HG03432 (cell line): ENCODE measurements at regions not wholly inside any gene's neighbourhood (a gene's known extent, or its start where the extent isn't known, plus 50 kb on each side); places are given as distances from the start of the nearest gene placed in this dataset.
A peak's percentile ranks its signal among the peaks of the same experiment; 100 is the strongest.

Experiments
- ATAC-seq: cut with Tn5 transposase; IDR thresholded peaks from one replicate; pipeline ENCODE4 v1.9.1; 2021; ENCODE audit warnings: mild to moderate bottlenecking, moderate library complexity; ENCODE audit not compliant: unreplicated experiment

GRCh38 chr15:95409626-95410310 lies 920.7 kb upstream of the NR2F2 start:
- ATAC-seq: no peak

DNA sequence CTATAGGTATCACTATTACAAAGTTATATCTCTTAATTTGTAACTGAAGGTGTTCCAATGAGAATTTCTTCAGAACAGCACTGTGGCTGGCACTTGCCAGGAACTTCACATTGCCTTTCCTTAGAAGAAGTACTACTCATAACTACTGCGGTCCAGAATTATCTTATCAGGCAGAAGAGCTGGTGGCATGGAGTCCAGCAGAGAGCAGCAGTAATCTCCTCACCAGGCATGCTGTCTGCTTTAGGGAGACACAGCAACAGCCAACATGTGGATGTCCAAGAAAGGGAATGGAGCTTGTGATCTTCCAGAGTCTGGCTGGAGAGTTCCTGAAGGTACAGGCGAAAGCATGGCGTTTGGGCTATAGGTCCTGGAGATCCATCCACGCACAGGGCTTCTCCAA lies 919.7 kb upstream of the NR2F2 start:
- ATAC-seq: no peak

DNA sequence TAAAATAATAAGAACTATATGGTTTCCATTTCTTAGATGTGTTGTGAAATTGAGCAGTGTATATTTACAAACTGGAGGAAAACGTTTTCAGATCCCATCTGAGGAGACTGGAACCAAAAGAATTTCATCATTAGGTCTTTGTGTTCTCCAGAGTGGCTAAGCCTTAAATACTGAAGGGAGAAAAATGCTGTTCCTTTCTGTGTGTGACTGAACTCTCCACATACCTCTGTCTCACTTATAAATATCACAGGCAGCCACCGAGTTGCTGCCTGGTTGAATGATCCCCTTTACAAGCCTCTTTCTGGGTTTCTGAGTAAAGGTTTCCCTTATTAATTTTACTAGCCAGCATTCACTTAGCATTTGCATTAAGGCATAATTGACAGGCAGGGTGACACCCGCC lies 913.9 kb upstream of the NR2F2 start:
- ATAC-seq: no peak

DNA sequence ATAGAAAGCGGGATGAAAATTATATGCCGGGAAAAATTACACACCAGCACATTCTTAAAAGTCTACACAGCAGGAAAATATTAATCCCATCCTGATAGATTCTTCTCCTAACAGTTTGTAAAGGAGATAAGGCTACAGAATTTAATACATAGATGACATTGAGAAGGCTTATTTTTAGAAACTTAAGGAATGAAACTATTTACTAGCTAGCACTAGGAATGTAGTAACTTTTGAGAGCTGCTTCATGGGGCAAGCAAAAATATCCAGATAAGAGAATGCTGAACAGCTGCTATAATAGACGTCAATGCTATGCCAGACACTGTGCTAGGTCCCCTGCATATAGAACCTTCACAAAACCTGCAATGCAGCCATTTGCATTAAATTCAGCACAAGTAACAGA lies 912.7 kb upstream of the NR2F2 start:
- no peak for ATAC-seq

DNA sequence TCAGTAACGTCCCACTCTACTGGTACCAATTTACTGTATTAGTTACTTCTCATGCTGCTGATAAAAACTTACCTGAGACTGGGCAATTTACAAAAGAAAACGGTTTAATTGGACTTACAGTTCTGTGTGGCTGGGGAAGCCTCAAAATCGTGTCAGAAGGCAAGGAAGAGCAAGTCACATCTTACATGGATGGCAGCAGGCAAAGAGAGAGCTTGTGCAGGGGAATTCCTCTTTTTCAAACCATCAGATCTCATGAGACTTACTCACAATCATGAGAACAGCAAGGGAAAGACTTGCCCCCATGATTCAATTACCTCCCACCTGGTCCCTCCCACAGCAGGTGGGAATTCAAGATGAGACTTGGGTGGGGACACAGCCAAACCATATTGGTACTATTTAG lies 908.2 kb upstream of the NR2F2 start:
- ATAC-seq: no peak

DNA sequence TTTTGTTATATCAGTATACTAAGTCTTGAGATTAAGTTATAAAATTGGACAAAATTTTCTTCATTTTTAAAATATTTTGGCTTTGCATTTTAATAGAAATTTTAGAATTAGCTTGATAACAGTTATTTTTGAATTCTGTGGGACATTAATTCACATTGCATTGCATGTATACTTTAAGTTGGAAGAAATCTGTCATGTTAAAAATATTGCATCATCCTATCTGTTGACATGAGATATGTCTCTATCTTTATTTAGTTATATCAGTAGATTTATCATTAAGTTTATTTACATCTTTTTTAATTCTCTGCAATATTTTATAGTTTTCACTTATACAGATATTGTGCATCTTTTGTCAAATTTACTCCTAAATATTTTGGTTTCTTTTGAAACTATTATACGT lies 904.6 kb upstream of the NR2F2 start:
- no peak for ATAC-seq

GRCh38 chr15:95429345-95429744 lies 901.2 kb upstream of the NR2F2 start:
- no peak for ATAC-seq

DNA sequence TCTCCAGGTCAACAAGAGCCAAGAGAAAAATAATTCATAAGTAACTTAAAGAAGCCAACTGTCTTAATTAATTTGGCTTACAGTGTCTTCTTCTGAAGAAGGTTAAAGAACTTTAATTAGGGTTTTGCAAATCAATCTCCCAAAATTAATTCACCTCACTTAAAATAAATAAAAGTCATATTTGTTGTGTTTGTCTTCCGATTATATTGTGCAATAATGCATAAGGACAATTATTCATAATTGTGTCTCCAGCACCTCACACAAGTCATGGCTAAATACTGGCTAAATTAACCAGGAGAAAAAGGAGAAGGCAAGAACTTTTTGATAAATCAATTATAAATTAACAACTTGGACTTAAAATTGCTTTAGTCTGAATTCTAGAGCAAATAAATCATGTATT lies 899.0 kb upstream of the NR2F2 start:
- ATAC-seq: no peak

DNA sequence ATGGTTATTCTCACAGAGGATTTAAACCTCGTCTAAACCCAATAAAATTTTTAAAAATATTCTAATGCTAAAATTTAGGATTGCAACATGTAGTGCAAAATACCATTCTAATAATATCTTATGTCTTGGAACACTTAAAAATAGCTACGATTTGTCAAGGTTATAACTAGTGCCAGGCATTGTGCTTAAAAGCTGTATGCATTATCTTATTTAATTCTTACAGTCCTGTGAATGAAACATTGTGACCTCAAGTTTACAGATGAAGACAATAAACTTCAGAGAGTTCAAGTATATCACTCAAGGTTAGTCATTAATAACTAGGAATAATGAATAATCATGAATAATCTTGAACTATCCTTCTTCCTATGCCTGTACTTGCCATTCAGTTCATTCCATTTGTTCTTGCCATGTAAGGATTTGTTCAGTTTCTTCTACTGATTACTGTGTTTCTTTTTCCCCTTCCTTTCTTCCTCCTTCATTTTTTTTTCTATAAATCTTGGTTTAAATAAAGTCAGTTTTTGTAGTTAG lies 897.6 kb upstream of the NR2F2 start:
- ATAC-seq: no peak

DNA sequence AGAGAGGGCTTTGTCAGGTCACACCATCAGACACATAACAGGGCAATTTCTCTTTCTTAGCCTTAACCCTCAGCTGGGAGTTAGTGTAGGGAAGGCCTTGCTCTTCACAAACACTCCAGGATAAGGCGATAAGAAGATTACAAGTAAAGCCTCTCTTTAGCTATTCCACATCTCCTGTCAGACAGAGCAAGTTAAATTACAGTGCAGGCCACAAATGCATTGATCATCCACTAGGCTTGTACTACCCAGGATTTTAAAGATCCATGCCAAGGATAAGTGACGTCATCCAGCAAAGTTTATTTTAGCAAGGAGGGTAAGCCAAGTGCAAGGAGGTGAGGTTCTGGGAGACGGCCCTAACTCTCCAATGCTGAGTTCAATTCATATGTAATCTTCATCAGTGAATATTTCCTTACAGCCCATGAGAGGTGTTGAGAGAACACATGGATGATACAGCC lies 890.6 kb upstream of the NR2F2 start:
- no peak for ATAC-seq

DNA sequence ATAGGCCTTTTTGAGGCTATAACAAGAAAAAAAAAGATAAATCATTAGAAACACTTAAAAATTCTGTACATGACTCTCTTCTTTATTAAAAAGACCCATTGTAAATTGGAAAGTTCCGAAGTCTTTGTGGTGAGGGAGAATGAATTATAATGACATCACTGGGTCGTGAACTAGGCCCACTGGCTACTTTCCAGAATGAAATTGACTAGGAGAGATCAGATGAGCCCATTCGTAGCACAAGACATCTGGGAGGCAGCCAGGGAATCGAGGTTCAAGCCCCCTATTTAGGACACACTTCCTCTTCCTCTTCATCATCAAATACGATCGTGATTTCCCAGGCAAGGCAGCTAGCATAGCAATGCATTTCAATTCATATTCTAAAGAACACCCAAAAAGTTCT lies 889.8 kb upstream of the NR2F2 start:
- no peak for ATAC-seq

- no peak for ATAC-seq
These were observed 888.3 kb upstream of the NR2F2 start for GRCh38 chr15:95442107-95442719.

GRCh38 chr15:95444860-95445259 lies 885.6 kb upstream of the NR2F2 start:
- no peak for ATAC-seq

GRCh38 chr15:95446854-95447253 lies 883.6 kb upstream of the NR2F2 start:
- peak; percentile 90 for ATAC-seq

DNA sequence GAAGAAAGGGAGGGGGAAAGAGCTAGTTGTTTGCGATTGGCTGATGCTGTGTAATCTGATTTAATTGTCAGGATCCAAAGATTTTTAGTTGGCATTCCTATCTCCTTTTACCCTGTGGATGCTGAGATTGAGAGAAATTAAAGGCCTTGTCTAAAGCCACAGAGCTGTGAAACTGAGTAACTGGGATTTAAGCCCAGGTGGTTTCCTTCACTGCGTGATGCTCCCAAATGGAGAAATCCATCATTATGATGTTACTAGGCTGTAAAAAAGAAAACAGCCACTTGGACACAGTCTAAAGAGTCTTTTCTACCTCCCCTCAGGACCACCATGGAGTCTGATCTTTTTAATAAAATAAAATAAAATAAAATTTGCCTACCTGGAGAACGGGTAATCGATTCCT lies 883.0 kb upstream of the NR2F2 start:
- ATAC-seq: no peak

- no peak for ATAC-seq
These were observed 881.8 kb upstream of the NR2F2 start for GRCh38 chr15:95448531-95449229.

- ATAC-seq: no peak
These were observed 881.3 kb upstream of the NR2F2 start for GRCh38 chr15:95449230-95449628.

- no peak for ATAC-seq
These were observed 880.1 kb upstream of the NR2F2 start for GRCh38 chr15:95450413-95450812.

DNA sequence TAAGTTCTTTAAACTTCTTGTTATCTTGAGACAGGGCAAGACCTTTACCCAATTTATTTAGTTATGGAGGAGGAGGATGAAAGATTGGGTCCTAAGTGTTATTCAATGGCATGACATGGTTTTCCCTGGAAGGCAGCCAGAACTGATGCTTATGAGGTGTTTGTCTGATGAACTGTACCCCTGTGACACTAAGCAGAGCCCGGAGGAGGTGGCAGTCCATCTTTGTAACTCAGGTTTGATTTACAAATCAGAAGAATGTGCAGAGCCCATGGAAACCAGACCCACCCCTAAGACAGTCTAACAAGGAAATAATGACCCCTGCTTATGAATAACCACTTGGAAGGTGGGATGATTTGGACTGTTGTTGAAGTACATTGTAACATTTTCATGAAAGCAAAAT lies 878.6 kb upstream of the NR2F2 start:
- no peak for ATAC-seq

DNA sequence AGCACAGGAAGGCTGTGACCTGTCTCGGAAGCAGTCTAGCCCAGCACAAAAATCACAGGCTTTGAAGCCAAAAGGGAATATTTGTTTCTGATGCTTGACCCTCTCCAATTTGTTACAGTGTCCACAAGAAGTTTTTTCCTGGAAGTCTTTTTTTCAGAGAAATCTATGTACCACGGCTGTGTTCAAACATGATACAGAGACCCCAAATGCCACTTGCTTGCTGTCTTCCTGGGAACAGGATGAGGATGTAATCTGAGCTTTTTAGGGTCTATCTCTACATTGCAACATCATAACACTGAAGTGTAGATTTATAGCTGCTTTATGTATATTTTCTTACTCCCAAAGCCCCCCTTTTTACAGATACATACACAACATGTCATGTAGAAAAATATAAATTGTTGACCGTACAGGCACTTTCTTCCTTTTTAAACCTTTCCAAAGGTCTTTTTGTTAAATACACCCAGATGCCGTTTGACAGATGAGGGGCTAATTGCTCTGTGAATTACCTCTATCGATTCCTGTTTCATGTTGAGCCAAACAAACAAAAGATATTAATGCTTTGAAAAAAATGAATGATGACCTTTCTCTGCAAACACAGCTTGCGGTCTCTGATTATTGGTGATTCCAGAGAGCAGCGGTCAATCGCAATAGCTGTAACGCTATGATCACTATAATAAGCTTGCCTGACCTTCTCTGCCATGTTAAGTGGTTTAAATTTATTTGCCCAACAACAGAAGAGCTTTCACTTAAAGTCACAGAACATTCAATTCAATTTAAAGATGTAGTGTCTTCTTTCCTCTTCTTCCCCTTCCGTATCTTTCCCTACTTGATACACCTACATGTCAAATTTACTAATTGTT lies 875.9 kb upstream of the NR2F2 start:
- no peak for ATAC-seq

GRCh38 chr15:95457520-95457919 lies 873.0 kb upstream of the NR2F2 start:
- no peak for ATAC-seq
